GM12801 (cell line): ENCODE measurements at regions not wholly inside any gene's neighbourhood (a gene's known extent, or its start where the extent isn't known, plus 50 kb on each side); places are given as distances from the start of the nearest gene placed in this dataset.

Source experiments
- TF ChIP-seq, protein P1 (sequence below): IDR thresholded peaks from one replicate; pipeline ENCODE4 v1.5.1; 2011; ENCODE audit warnings: control low read depth; ENCODE audit not compliant: insufficient read length; ENCODE audit errors: extremely low read depth

DNA sequence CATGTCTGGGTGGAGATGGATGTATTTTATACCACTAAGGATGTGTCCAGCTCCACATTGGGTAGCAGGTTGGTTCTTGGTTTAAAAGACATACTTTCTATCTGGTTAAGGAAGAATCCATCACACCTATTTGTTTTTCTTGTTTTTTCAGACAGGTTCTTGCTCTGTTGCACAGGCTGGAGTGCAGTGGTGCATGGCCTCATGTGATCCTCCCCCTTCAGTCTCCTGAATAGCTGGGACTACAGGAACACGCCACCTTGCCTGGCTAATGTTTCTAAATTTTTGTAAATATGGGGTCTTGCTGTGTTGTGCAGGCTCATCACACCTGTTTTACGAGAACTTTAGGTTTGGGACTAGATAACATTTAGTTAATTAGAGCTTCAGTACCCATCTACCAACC, 80.2 kb upstream of the PRNP start:
- TF ChIP-seq, protein P1, sequence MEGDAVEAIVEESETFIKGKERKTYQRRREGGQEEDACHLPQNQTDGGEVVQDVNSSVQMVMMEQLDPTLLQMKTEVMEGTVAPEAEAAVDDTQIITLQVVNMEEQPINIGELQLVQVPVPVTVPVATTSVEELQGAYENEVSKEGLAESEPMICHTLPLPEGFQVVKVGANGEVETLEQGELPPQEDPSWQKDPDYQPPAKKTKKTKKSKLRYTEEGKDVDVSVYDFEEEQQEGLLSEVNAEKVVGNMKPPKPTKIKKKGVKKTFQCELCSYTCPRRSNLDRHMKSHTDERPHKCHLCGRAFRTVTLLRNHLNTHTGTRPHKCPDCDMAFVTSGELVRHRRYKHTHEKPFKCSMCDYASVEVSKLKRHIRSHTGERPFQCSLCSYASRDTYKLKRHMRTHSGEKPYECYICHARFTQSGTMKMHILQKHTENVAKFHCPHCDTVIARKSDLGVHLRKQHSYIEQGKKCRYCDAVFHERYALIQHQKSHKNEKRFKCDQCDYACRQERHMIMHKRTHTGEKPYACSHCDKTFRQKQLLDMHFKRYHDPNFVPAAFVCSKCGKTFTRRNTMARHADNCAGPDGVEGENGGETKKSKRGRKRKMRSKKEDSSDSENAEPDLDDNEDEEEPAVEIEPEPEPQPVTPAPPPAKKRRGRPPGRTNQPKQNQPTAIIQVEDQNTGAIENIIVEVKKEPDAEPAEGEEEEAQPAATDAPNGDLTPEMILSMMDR, result no peak

DNA sequence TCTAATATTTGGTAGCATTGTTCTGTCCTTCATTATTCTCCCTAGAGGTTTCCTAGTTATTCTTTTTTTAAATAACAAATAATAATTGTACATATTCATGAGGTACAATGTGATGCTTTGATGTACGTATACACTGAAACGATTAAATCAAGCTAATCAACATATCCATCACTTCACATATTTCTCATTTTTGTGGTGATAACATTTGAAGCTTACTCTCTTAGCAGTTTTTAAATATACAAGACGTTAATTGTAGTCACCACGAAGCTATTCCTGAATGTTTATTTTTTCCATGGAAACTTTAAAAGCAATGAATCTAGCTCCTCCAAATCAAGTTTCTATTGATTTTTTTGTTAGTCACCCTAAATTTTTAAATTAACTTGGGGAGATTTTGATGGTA, 81.1 kb upstream of the PRNP start:
- TF ChIP-seq, protein P1, result no peak

DNA sequence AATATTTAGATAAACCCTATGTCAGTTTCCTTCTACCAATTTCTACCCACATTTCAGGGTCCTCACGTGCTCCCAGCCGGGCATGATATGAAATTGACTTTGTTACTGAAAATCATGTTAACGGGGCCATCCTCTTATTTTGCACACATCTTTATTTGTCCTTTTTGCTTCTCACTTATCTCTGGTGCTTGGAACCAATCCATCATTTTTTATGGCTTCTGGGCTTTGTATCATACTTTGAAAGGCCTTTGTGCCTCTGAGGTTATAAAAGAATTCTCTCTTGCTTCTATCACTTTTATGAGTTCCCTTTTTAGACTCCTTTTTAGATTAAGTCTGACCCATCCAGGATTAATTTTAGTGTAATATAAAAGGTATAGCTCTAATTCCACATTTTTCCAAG, 81.7 kb upstream of the PRNP start:
- TF ChIP-seq, protein P1, result no peak

DNA sequence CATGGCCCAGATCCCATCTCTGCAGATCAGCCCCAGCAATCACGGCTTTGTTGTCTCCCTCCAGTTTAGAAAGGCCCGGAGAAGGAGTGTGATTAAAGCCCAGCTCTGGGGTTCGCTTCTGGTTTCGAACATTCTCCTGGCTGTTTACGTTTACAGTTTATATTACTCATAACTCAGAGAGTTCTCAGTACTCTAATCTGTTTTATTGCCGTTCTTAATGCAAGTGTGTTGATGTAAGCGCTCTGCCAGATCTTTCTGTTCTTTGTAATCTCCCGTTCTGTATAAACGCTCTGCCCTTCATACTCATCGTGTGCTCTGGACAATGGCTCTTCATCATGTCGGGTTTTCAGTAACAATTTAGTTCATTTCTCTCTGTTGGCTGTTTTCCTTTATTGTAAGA, 82.5 kb upstream of the PRNP start:
- TF ChIP-seq, protein P1, result no peak

DNA sequence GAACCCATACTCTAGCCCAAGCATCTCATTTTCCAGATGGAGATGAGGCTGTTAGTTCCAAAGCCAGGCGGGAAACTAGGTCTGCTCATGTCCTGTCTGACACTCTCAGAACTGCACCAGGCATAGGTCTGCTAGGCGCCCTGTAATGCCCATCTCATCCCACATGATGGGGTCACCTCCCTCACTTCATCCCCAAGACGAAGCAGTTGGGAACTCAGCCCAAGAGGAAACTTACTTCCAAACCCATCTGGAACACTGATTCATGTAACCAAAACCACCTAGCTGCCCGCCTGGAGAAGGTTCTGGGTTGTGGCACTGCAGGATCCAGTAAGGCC, 84.0 kb upstream of the PRNP start:
- TF ChIP-seq, protein P1, result no peak

DNA sequence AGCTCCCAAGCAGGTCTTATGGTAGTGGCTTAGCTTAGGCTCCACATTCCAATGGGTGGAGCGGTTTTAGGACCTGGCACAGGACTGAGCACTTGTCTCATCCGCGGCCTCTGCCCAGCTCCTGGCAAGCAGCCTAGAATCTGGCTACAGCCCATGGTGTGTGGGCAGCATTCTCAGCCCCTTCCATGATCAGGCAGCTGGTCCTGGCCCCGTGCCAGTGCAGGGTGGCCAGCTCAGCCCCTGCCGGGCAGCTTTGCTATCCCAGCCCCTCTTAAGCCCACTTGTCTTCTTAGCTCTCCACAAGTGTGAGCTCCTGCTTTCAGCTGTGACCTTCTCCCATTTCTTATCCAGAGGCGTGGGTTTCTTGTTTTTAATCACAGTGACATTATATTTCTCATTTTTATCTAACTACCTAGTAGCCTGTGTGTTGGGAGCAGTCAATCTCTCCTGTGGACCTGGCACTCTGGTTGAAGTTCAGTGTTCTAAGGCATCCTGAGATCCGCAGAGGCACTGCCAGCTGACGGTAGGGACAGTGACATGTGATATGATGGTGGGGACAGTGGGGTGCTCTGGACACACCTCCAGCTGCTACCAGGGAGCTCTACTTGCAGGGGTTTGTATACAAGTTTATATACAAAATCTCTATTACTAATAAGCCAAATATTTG, 84.5 kb upstream of the PRNP start:
- TF ChIP-seq, protein P1, result no peak

DNA sequence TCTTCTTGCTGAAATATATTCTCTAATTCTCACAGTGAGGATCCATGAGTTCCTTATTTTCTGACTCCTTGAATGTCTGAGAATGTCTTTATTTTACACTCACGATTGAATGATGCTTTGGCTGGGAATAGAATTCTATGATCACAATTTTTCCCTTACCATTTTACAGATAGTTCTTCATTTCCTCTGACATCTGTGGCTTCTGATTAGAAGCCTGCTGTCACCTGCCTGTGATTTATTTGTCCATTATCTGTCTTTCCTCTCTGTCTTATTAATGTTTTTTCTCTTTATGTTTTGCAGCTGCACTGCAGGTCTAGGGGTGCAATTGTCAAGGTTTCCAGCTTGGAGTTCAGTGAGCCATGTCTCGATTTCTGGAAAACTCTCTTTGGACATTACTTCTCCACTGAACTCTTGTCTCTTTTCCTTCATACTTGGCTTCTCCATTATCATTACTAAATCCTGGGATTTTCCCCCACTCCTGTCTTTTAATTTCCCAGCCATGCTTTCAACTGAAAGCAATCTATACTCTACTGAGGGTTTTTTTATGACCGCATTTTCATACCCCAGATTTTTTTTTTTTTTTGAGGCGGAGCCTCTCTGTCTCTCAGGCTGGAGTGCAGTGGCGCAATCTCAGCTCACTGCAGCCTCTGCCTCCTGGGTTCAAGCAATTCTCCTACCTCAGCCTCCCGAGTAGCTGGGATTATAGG, 85.8 kb upstream of the PRNP start:
- TF ChIP-seq, protein P1, result no peak
